GM12875 (cell line): ENCODE measurements at regions not wholly inside any gene's neighbourhood (a gene's known extent, or its start where the extent isn't known, plus 50 kb on each side); places are given as distances from the start of the nearest gene placed in this dataset.

Experiments used
- H3K4me3 ChIP-seq: one replicate; pipeline ENCODE4 v1.5.1; 2011; ENCODE audit warnings: low read depth, low read length, control low read depth
- CTCF ChIP-seq: IDR thresholded peaks from 2 replicates; pipeline ENCODE4 v1.5.1; 2011; ENCODE audit warnings: low read depth, mild to moderate bottlenecking, control low read depth, inconsistent platforms, low read length, moderate library complexity, borderline replicate concordance; ENCODE audit not compliant: insufficient read depth

- no peak for TF ChIP-seq CTCF
- H3K4me3 ChIP-seq: no peak overlapping the region
These were observed 328.3 kb upstream of the AGTR1 start for GRCh38 chr3:148369381-148369780.

GRCh38 chr3:148372206-148372875 is 325.4 kb upstream of the AGTR1 start:
- no peak overlapping the region for H3K4me3 ChIP-seq
- TF ChIP-seq CTCF: no peak

DNA sequence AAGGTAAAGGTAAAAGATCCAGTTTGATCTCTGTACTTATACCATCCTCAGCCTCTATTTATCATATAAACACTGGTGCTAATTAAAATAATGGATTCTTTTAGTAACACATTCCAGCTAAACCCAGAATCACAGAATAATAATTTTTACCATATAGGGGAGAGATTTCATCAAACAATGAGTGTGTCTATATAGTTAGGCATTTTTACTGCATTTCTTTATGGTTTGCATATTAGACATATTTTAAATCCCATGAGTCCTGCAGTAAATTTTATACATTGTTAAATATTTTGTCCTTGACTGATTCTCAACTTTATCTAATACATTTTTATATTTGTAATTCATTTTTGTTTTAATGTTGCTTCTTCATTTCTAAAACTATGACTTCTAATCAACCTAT is 323.7 kb upstream of the AGTR1 start:
- no peak for TF ChIP-seq CTCF
- H3K4me3 ChIP-seq: no peak overlapping the region

DNA sequence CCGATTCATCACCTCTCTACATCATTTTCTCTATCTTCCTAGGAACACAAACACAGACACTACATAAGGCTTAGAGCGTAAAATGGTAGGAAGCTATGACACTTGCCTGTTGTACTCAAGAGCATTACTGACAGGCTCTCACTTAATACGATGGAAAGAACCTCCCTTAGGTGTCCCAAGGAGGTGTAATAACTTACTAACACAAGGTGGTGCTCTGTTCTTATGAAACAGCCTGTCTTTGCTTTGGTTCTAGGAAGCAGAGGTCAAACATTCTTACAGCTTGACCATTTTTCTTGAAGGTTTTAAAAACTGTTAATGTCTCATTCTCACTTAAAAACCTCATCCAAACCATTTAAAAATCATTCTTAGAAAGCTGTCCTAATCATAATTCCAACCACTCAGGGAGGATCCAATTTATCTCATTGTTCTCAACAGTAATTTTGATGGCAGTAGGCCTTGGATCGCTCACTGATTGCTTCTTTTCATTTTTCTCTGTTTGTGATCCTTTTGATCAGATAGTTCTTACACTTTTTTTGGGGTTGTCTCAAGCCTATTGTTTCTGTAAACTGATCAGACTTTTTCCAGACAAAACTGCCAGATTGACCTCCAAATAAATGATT is 317.8 kb upstream of the AGTR1 start:
- TF ChIP-seq CTCF: 0 out of 2 replicates have a peak, but pooled peaks have one; percentile 15
- H3K4me3 ChIP-seq: no peak overlapping the region

DNA sequence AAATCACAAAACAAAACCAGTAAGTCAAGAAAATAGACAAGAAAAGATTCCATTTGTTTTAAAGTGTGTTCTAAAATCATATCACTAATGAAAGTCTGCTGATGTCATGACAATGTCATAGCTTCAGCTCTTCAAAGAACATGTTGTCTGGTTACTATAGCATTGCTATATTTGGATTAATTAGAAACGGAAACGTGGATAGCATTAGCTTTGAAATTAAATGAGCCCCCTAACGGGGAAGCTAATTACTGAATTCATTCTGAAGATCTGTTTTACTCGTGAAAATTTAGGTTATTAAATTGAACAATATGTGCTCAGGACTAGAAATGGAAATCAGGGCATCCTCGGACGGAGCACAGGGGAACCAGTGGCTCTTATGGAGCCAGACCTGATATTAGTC is 316.7 kb upstream of the AGTR1 start:
- no peak for TF ChIP-seq CTCF
- no peak overlapping the region for H3K4me3 ChIP-seq

- no peak for TF ChIP-seq CTCF
- H3K4me3 ChIP-seq: no peak overlapping the region
These were observed 307.8 kb upstream of the AGTR1 start for GRCh38 chr3:148389916-148390315.

DNA sequence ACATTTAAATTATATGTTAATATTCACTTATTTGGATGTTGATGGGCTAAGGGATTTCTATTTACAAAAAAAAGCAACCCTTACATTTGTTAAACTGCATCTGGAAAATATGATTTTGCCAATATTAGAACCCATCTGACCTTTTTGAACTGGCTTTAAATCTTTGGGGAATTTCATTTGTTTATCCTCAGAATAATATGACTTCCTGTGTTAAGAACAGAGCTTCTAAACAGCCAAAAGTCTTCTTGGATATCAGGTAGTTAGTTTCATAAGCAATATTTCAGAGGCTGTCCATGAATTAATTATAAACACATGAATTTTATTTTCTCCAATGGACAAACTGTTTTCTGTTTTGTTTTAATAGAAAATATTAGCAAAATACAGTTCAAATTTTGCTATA is 301.9 kb upstream of the AGTR1 start:
- TF ChIP-seq CTCF: no peak
- no peak overlapping the region for H3K4me3 ChIP-seq
